Neural progenitor cell (in vitro differentiated cells): ENCODE measurements at regions not wholly inside any gene's neighbourhood (a gene's known extent, or its start where the extent isn't known, plus 50 kb on each side); places are given as distances from the start of the nearest gene placed in this dataset.

Source experiments
- EZH2 ChIP-seq: fragments of 200-600 bp; sonication (generic); IDR thresholded peaks from 2 replicates; pipeline ENCODE4 v1.6.1; 2017; ENCODE audit warnings: antibody characterized with exemption, mild to moderate bottlenecking, moderate library complexity
- TF ChIP-seq, protein P1 (sequence below): fragments of 200-600 bp; sonication (generic); IDR thresholded peaks from 2 replicates; pipeline ENCODE4 v1.5.1; 2017; ENCODE audit warnings: antibody characterized with exemption, mild to moderate bottlenecking

- TF ChIP-seq, protein P1, sequence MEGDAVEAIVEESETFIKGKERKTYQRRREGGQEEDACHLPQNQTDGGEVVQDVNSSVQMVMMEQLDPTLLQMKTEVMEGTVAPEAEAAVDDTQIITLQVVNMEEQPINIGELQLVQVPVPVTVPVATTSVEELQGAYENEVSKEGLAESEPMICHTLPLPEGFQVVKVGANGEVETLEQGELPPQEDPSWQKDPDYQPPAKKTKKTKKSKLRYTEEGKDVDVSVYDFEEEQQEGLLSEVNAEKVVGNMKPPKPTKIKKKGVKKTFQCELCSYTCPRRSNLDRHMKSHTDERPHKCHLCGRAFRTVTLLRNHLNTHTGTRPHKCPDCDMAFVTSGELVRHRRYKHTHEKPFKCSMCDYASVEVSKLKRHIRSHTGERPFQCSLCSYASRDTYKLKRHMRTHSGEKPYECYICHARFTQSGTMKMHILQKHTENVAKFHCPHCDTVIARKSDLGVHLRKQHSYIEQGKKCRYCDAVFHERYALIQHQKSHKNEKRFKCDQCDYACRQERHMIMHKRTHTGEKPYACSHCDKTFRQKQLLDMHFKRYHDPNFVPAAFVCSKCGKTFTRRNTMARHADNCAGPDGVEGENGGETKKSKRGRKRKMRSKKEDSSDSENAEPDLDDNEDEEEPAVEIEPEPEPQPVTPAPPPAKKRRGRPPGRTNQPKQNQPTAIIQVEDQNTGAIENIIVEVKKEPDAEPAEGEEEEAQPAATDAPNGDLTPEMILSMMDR: no peak
- TF ChIP-seq EZH2: no peak
These were observed 305.8 kb downstream of the PPARGC1A start for GRCh38 chr4:23584024-23584423.
